ENCODE measurements at regions not wholly inside any gene's neighbourhood (a gene's known extent, or its start where the extent isn't known, plus 50 kb on each side); places are given as distances from the start of the nearest gene placed in this dataset.
A peak's percentile ranks its signal among the peaks of the same experiment; 100 is the strongest.

- TF ChIP-seq, protein P1, sequence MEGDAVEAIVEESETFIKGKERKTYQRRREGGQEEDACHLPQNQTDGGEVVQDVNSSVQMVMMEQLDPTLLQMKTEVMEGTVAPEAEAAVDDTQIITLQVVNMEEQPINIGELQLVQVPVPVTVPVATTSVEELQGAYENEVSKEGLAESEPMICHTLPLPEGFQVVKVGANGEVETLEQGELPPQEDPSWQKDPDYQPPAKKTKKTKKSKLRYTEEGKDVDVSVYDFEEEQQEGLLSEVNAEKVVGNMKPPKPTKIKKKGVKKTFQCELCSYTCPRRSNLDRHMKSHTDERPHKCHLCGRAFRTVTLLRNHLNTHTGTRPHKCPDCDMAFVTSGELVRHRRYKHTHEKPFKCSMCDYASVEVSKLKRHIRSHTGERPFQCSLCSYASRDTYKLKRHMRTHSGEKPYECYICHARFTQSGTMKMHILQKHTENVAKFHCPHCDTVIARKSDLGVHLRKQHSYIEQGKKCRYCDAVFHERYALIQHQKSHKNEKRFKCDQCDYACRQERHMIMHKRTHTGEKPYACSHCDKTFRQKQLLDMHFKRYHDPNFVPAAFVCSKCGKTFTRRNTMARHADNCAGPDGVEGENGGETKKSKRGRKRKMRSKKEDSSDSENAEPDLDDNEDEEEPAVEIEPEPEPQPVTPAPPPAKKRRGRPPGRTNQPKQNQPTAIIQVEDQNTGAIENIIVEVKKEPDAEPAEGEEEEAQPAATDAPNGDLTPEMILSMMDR (IDR thresholded peaks at IDR 0.05; ENCODE audit: control insufficient read depth, insufficient read depth, low read depth, low read length, missing control alignments), result no peak
- H3K4me3 ChIP-seq (ENCODE audit: control insufficient read depth, low read depth, low read length), result no peak overlapping the region
- DNase-seq (ENCODE audit: low read depth), result no peak
Measured at GRCh38 chrX:9258421-9259104, 206.3 kb upstream of the TBL1X start.

- no peak overlapping the region for H3K4me3 ChIP-seq (ENCODE audit: control insufficient read depth, low read depth, low read length)
- DNase-seq (ENCODE audit: low read depth), result no peak
- TF ChIP-seq, protein P1 (IDR thresholded peaks at IDR 0.05; ENCODE audit: control insufficient read depth, insufficient read depth, low read depth, low read length, missing control alignments), result no peak
Measured at GRCh38 chrX:9260603-9261002, 204.3 kb upstream of the TBL1X start.

DNA sequence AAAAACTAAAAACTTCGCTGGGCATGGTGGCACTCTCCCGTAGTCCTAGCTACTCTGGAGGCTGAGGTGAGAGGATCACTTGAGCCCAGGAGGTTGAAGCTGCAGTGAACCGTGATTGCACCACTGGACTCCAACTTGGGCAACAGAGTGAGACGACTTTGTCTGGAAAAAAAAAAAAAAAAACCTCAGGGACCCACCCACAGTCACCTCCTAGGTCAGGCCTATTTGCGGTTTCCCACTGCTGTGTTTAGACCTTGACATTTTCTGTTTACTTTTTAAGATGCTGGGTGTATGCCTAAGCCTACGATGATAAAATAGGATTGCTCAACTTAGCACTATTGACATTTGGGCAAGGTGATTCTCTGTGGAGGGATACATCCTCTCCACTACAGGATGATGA is 197.4 kb upstream of the TBL1X start:
- DNase-seq (ENCODE audit: low read depth), result no peak
- H3K4me3 ChIP-seq (ENCODE audit: control insufficient read depth, low read depth, low read length), result no peak overlapping the region
- TF ChIP-seq, protein P1 (IDR thresholded peaks at IDR 0.05; ENCODE audit: control insufficient read depth, insufficient read depth, low read depth, low read length, missing control alignments), result no peak

DNA sequence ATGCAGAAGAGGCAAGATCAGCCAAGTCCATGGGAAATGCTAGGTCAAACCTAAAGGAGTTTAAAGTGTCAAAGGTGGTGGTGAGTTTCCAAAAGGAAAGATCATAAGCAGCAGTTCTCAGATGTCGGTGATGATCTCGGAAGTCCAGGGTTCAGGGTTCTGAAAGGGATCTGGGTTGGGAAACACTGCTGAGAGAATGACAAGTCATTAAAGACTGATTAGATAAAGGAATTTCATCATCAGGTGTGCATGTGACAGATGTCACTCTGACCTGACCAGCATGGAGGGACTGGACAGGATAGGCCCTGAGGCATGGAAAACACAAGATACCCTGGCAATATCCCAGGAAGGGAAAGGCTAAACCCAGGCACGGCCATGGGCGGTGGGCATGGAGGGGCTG is 195.7 kb upstream of the TBL1X start:
- no peak overlapping the region for H3K4me3 ChIP-seq (ENCODE audit: control insufficient read depth, low read depth, low read length)
- no peak for DNase-seq (ENCODE audit: low read depth)
- TF ChIP-seq, protein P1 (IDR thresholded peaks at IDR 0.05; ENCODE audit: control insufficient read depth, insufficient read depth, low read depth, low read length, missing control alignments), result no peak

DNA sequence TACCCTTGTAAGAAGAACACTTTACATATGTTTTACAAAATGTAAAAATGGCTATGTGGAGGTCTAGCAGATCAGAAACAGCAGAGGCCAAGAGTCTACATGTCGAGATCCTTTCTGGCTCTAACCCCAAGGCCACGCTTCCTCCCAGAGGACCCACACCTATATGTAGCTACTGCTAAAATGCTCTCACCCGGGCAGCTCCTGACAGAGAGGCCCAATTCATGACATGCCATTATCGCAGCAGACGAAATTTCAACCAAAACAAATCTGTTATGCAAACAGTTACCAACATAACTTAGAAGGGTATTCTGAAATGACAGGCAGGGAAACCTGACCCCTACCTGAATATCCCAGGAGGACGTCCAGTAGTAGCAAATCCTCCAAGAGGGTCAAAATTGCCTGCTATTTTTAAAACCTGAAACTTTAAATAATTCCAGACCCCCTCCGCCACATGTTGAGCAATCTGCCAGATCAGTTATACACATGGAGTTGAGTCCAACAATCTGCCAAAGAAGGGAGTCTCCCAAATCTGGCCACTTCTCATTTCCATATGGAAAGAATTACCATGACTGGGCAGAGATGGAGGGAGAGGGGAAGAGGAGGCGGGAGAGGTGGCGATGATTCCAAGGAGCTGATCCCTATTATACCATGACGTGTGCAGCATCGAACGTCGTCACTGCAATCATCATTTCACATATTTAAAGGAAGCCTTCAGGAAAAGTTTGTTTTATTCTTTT is 192.9 kb upstream of the TBL1X start:
- peak; percentile 16 for DNase-seq (ENCODE audit: low read depth)
- TF ChIP-seq, protein P1 (IDR thresholded peaks at IDR 0.05; ENCODE audit: control insufficient read depth, insufficient read depth, low read depth, low read length, missing control alignments), result no peak
- no peak overlapping the region for H3K4me3 ChIP-seq (ENCODE audit: control insufficient read depth, low read depth, low read length)

- no peak for DNase-seq (ENCODE audit: low read depth)
- no peak overlapping the region for H3K4me3 ChIP-seq (ENCODE audit: control insufficient read depth, low read depth, low read length)
- TF ChIP-seq, protein P1 (IDR thresholded peaks at IDR 0.05; ENCODE audit: control insufficient read depth, insufficient read depth, low read depth, low read length, missing control alignments), result no peak
Measured at GRCh38 chrX:9273744-9274143, 191.1 kb upstream of the TBL1X start.

Measured in AG09309 (cell line).